ENCODE measurements at regions not wholly inside any gene's neighbourhood (a gene's known extent, or its start where the extent isn't known, plus 50 kb on each side); places are given as distances from the start of the nearest gene placed in this dataset.

GRCh38 chrX:43267652-43268051 is 388.4 kb upstream of the MAOA start:
- TF ChIP-seq POU6F1 (CRISPR knock-in tag; IDR thresholded peaks at IDR 0.05; ENCODE audit: borderline replicate concordance, low read depth) = no peak
- no peak for TF ChIP-seq ARNTL (CRISPR knock-in tag; IDR thresholded peaks at IDR 0.05; ENCODE audit: borderline replicate concordance, low read depth)
- TF ChIP-seq CSDC2 (CRISPR knock-in tag; IDR thresholded peaks at IDR 0.05) = no peak
- TF ChIP-seq BACH2 (CRISPR knock-in tag; IDR thresholded peaks at IDR 0.05; ENCODE audit: borderline replicate concordance) = no peak
- TF ChIP-seq TOX (CRISPR knock-in tag; IDR thresholded peaks at IDR 0.05; ENCODE audit: borderline replicate concordance) = no peak
- TF ChIP-seq ISL1 (CRISPR knock-in tag; IDR thresholded peaks at IDR 0.05) = no peak
- no peak for TF ChIP-seq ZFP30 (CRISPR knock-in tag; IDR thresholded peaks at IDR 0.05)
- TF ChIP-seq PATZ1 (CRISPR knock-in tag; IDR thresholded peaks at IDR 0.05; ENCODE audit: borderline replicate concordance) = no peak
- no peak for TF ChIP-seq ZNF8 (CRISPR knock-in tag; IDR thresholded peaks at IDR 0.05)
- no peak for TF ChIP-seq ZFP3 (CRISPR knock-in tag; IDR thresholded peaks at IDR 0.05)
- no peak for TF ChIP-seq ZNF70 (CRISPR knock-in tag; IDR thresholded peaks at IDR 0.05)
- TF ChIP-seq ZC3H10 (CRISPR knock-in tag; IDR thresholded peaks at IDR 0.05) = no peak
- TF ChIP-seq OSR1 (CRISPR knock-in tag; IDR thresholded peaks at IDR 0.05) = no peak
- no peak for TF ChIP-seq CREB5 (CRISPR knock-in tag; IDR thresholded peaks at IDR 0.05; ENCODE audit: low read depth)
